COR-L47 (cell line): ENCODE measurements at regions not wholly inside any gene's neighbourhood (a gene's known extent, or its start where the extent isn't known, plus 50 kb on each side); places are given as distances from the start of the nearest gene placed in this dataset.
"Not testable (repeated sequence)": the region's sequence is repeated elsewhere in the genome, so short reads cannot be mapped to it uniquely, and the experiment has no call there.

ENCODE experiments used
- DNase-seq: peaks from one replicate; lab custom pipeline; 2025; lab: John Stamatoyannopoulos, UW

GRCh38 chr10:35890676-35891495 is 248.8 kb upstream of the FZD8 start:
- DNase-seq = no peak

GRCh38 chr10:35889971-35890675 is 248.0 kb upstream of the FZD8 start:
- DNase-seq = no peak

DNA sequence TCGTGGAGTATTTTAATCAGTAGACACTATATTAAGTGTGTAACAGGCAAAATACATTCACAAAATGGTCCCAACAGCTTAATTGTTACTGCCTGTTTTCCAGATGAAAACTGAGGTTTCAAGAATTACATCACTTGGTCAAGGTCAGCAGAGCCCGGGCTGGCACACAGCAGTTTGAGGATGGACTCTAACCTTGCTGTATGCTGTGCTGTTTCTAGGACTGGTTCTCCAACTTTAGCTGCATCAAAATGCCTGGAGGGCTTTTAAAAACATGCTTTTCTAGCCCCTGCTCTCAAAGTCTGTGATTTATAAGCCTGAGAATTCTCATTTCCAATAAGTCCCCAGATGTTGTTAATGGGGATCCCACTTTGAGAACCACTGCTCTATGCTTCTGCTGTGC is 247.1 kb upstream of the FZD8 start:
- DNase-seq = no peak

DNA sequence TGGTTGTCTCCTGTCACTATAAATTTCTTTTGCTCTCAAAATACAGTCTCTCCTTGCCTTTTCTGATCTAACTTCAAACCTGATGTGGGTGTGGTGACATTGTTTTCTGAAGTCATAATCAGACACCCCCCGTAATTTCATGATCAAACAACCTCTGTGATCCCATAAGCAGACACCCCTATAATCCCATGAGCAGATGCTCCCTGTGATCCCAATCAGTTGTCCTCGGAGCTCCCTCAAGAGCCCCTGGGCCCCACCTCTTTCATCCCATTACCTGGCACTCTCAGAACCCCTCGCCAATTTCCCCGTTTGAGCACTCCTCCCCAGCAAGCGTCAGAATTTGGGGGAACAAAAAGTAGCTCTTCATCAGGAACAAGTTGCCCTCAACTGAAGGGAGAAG is 246.3 kb upstream of the FZD8 start:
- DNase-seq = no peak

GRCh38 chr10:35887685-35888084 is 245.6 kb upstream of the FZD8 start:
- no peak for DNase-seq

GRCh38 chr10:35885076-35885475 is 243.0 kb upstream of the FZD8 start:
- no peak for DNase-seq

- DNase-seq = peak; percentile 84
These were observed 242.6 kb upstream of the FZD8 start for GRCh38 chr10:35884657-35885071.

GRCh38 chr10:35882422-35883150 is 240.5 kb upstream of the FZD8 start:
- DNase-seq = no peak

DNA sequence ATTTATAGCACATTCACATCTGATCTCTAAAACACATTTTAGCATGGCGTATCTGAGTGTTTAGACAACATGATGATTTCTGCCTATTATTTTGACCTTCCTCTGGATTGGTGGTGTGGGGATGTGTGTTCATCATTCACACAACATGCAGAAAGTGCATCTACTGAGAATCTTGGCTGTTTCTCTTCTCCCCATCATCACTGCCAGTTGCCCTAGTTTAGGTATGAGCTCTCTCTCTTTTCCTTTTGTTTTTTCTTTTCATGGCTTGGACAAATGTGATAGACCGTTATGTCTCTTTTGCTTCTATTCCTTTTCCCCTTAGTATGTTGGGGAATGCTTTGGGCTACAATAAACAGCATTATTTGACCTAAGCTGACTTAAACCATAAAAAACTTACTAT is 239.2 kb upstream of the FZD8 start:
- no peak for DNase-seq

DNA sequence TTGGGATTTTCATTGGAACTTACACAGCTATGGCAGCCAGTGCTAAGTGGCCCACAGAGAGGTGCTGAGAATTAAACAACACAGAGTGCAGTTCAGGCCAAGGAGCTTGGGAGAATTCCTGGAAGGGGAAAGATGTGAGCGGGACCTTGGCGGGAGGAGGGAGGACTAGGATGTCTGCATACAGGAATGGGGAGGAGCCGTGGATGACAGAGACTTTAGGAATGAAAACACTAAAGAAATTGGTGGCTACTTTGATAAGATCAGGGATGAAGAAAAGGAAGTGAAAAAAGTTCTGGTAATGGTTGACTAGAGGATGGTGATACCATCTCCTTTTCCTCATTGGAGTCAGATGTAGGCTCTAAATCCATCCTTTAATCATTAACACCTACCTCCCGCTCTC is 234.2 kb upstream of the FZD8 start:
- DNase-seq = no peak

- DNase-seq = no peak
These were observed 233.1 kb upstream of the FZD8 start for GRCh38 chr10:35875016-35875676.

- DNase-seq = no peak
These were observed 232.4 kb upstream of the FZD8 start for GRCh38 chr10:35874311-35875015.

DNA sequence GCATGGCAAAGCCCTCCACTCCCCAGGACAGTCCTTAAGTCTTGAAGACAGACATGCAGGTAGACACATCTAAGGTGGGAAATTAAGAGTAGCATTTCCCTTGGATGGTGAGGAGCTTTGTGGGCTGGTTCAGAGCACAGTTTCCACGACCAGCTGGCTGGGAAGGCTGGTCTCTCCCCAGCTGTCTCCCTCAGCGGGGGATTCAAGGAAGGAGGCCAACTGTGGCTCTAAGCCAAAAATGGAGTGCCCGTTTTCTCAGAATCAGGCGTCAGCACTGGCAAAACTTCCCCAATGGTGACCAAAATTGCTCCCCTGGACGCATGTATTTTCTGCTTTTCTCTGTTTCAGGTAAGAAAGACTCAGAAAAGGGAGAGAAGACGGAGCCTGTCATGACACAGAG is 230.6 kb upstream of the FZD8 start:
- DNase-seq = no peak

DNA sequence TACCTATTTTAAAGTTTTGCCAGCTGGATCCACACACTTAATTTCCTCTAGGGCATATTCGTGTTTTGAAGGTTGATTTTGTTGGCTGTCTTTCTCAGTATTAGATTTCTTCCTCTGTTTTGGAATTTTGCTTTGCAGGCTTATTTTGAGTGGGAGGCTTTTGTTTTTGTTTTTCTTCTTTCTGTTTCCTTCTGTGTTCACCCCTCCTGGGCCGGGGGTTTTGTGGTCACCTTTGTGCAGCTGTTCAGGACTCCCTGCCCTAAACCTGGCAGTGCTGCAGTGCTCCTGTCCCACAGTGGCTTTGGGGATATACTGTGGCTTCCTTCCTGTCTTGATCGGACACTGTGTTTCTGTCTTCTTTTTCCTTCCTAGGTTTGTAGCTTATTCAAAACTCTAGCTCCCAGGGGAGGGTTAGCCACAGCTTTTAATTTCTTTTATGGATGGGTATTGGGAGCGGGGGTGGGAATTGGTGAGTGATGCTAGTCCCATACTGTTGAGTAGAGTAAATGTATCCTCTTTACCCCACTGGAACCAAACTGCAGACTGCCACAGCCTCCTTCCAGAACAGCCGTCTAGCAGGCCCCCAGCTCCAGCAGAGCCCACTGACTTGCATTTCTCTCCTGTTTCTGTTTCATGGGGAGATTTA is 228.7 kb upstream of the FZD8 start:
- no peak for DNase-seq

DNA sequence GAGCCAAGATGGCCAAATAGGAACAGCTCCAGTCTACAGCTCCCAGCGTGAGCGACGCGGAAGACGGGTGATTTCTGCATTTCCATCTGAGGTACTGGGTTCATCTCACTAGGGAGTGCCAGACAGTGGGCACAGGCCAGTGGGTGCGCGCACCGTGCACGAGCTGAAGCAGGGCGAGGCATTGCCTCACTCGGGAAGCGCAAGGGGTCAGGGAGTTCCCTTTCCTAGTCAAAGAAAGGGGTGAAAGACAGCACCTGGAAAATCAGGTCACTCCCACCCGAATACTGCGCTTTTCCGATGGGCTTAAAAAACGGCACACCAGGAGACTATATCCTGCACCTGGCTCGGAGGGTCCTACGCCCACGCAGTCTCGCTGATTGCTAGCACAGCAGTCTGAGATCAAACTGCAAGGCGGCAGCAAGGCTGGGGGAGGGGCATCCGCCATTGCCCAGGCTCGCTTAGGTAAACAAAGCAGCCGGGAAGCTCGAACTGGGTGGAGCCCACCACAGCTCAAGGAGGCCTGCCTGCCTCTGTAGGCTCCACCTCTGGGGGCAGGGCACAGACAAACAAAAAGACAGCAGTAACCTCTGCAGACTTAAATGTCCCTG is 216.7 kb upstream of the FZD8 start:
- not testable (repeated sequence) for DNase-seq

DNA sequence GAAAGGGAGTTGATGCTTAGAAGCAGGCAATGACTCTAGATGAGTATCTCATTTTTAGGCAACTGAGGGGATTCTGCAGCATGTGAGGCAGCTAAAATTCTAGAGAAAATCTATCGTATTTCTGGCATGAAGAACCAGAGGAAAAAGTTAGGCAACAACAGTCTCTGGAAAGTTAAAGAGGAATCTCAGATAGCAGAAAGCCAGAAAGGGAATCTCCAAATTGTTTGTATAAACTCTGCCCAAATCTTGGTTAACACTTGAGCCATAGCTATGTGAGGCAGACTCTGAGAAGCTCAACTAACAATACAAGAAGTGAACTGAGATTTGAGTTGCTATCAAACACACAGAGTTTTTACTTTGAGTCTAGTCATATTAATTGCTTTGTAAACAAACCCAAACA is 215.8 kb upstream of the FZD8 start:
- DNase-seq = no peak

DNA sequence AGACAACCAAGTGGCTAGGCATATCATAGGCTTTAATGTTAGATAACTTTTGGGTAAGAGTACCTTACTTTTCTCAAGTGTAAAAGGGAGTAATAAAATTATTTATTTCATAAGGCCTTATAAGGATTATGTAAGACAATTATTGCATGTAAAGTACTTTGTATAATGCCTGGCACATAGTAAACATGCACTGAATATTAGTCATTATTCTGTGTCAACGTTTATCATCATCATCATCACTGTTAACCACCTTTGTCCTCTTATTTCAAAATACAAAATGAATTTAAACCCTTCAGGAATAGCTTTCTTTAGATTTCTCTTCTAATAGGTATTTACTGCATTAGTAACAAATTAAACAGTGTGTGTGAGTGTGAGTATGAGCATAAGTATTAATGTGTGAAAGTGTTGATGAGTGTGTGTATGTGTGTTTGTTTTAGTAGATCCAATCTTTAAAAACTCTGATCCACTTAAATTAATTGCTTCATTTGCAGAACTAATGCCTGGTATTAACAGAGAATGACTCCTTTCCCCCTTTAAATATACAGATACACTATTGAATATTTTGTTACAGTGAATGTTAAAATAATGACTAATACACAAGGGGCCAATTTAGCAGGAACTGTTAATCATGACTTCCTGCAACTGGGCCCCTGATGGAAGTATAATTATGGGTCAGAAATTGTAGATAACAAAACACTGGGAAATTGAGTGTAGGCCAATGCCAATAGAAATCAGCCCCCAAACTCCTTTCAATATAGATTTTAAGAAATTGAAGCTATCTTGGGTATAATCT is 213.3 kb upstream of the FZD8 start:
- no peak for DNase-seq

DNA sequence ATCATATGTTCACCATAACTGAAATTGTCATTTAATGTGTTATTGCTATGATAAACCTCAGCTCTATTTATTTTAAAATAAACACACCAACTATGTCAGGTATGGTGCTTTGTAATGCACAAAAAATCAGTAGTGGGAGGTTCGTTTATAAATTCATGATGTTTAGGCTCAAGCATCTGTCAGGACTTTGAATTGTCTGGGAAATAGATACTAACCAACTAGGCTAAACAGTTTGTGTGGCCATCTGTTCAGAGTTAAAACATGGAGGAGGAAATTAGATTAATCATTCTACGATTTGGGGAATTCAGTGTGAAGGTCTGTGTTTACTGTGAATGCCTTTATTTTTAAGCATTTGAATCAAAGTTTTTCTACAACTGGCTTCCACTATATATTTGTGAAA is 212.6 kb upstream of the FZD8 start:
- DNase-seq = no peak

- no peak for DNase-seq
These were observed 210.6 kb upstream of the FZD8 start for GRCh38 chr10:35852721-35853120.

DNA sequence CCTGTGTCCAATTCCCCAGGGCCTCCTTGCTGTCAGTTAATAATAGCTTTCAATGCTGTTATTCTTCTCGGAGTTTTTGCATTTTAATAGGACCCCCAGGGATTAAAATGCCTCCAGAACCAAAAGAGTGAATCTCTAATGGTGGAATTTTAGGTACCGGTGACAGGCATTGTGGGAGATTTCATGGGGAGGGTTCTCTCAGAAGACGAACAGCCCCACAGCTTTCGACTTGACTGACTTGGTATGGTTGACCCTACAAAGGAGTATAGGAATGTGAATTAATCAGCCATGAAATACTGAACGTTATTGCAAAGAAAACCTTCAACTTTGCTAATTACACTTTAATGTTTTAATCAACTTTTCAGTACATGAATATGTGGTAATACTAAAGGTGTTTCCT is 206.3 kb upstream of the FZD8 start:
- no peak for DNase-seq
